ENCODE measurements at regions not wholly inside any gene's neighbourhood (a gene's known extent, or its start where the extent isn't known, plus 50 kb on each side); places are given as distances from the start of the nearest gene placed in this dataset.

DNA sequence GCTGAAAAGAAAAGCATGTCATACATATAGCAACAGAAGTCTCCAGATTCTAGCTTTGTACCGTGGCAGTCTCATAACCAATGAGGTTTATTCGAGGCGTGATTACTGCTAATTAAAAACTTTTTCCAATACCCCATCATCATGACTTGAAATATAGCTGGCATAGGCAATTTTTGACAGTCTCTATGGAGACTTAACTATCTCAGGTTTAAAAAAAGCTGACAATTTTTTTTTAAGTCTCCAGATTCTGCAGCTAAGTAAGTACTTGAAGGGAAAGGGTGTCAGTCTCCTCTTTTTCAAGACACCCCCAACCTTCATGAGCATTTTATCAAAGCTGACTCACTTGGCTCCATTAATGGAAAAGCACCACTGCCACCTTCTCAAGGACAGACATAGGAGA lies 126.3 kb upstream of the RXFP1 start:
- Mint-ChIP-seq H3K9me3 (no peaks in the 10 kb centered on the region; a peak in 1 of 5 replicates), H3K36me3 (ENCODE audit: insufficient read depth in 1 of 3, low read depth in 3 of 3) (no peaks in the 10 kb centered on the region), H3K4me3 (no peak overlapping the region), H3K27ac (no peak overlapping the region), H3K4me1 (no peaks in the 10 kb centered on the region; a peak in 1 of 4 replicates), H3K27me3 (ENCODE audit: low read depth) (no peaks in the 10 kb centered on the region)
- Histone ChIP-seq H3K4ac (ENCODE audit: low read depth, low read length) (no peak overlapping the region), H3K56ac (ENCODE audit: insufficient read length, low read depth, low read length) (no peak overlapping the region), H3K23me2 (ENCODE audit: insufficient read length, low read depth, low read length, poor library complexity, severe bottlenecking) (no peaks in the 10 kb centered on the region), H3K79me2 (ENCODE audit: insufficient read depth, low read length) (no peaks in the 10 kb centered on the region), H4K5ac (ENCODE audit: insufficient read length, low read depth, low read length) (no peak overlapping the region), H3K4me2 (ENCODE audit: insufficient read depth, insufficient read length, low read length) (no peak overlapping the region), H2BK120ac (ENCODE audit: low read depth, low read length, poor library complexity, severe bottlenecking) (no peak overlapping the region), H3K9ac (ENCODE audit: extremely low read depth, insufficient read length, low read length) (no peak overlapping the region), H2BK20ac (ENCODE audit: low read depth, low read length, poor library complexity, severe bottlenecking) (no peak overlapping the region), H2BK5ac (ENCODE audit: insufficient read length, low read length) (no peak overlapping the region), H3K79me1 (ENCODE audit: insufficient read depth, low read depth, low read length, poor library complexity, severe bottlenecking) (no peaks in the 10 kb centered on the region), H3K18ac (ENCODE audit: insufficient read length, low read depth, low read length) (no peak overlapping the region), H4K20me1 (ENCODE audit: control insufficient read depth, insufficient read depth, insufficient read length) (no peaks in the 10 kb centered on the region), H4K8ac (replicated peaks; ENCODE audit: insufficient read length, low read depth, low read length) (no peak overlapping the region), H3T11ph (ENCODE audit: low read length) (no peak overlapping the region), H4K91ac (ENCODE audit: insufficient read length, low read depth, low read length) (no peak overlapping the region), H2BK12ac (ENCODE audit: insufficient read length, low read depth, low read length) (no peak overlapping the region), H2BK15ac (ENCODE audit: low read depth, low read length) (no peak overlapping the region), H3K9me3 (ENCODE audit: control insufficient read depth, low read depth, low read length) (no peaks in the 10 kb centered on the region), H3K27ac (ENCODE audit: insufficient read length, low read depth, low read length) (no peak overlapping the region), H3K23ac (ENCODE audit: insufficient read length, low read depth, low read length) (no peak overlapping the region), H2AFZ (ENCODE audit: low read length) (no peak overlapping the region), H2AK5ac (ENCODE audit: insufficient read length, low read length) (no peak overlapping the region), H3K27me3 (ENCODE audit: insufficient read depth, low read length) (no peaks in the 10 kb centered on the region), H3K4me1 (ENCODE audit: insufficient read depth, low read length) (no peaks in the 10 kb centered on the region), H3K14ac (ENCODE audit: insufficient read depth, low read length) (no peak overlapping the region)
- TF ChIP-seq, protein P1, sequence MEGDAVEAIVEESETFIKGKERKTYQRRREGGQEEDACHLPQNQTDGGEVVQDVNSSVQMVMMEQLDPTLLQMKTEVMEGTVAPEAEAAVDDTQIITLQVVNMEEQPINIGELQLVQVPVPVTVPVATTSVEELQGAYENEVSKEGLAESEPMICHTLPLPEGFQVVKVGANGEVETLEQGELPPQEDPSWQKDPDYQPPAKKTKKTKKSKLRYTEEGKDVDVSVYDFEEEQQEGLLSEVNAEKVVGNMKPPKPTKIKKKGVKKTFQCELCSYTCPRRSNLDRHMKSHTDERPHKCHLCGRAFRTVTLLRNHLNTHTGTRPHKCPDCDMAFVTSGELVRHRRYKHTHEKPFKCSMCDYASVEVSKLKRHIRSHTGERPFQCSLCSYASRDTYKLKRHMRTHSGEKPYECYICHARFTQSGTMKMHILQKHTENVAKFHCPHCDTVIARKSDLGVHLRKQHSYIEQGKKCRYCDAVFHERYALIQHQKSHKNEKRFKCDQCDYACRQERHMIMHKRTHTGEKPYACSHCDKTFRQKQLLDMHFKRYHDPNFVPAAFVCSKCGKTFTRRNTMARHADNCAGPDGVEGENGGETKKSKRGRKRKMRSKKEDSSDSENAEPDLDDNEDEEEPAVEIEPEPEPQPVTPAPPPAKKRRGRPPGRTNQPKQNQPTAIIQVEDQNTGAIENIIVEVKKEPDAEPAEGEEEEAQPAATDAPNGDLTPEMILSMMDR (conservative IDR thresholded peaks at IDR 0.05) = no peak
- WGBS (ENCODE audit: extremely low coverage, insufficient read length, low lambda C conversion rate) = no CpG with 5 or more reads among the region's 3 CpGs
- no peak for DNase-seq

Measured in H9 (cell line).